IMR-90 (cell line): ENCODE measurements at regions not wholly inside any gene's neighbourhood (a gene's known extent, or its start where the extent isn't known, plus 50 kb on each side); places are given as distances from the start of the nearest gene placed in this dataset.

Experiments
- CTCF ChIP-seq: conservative IDR thresholded peaks from 2 replicates; pipeline ENCODE4 v1.5.1; 2012; ENCODE audit warnings: mild to moderate bottlenecking, low read depth, low read length, improper control_type of control experiment
- MXI1 ChIP-seq: IDR thresholded peaks from 2 replicates; pipeline ENCODE4 v1.6.1; 2012; ENCODE audit warnings: low read depth, mild to moderate bottlenecking, low read length, moderate library complexity, borderline replicate concordance
- NFE2L2 ChIP-seq: fragments of 150-350 bp; IDR thresholded peaks from 2 replicates; pipeline ENCODE4 v1.6.1; 2016; ENCODE audit warnings: low read depth, mild to moderate bottlenecking, low read length
- POLR2A ChIP-seq: IDR thresholded peaks from 2 replicates; pipeline ENCODE4 v1.6.1; 2012; ENCODE audit warnings: mild to moderate bottlenecking, low read depth, low read length
- RAD21 ChIP-seq: IDR thresholded peaks from 2 replicates; pipeline ENCODE4 v1.6.1; 2012; ENCODE audit warnings: low read length, improper control_type of control experiment
- RCOR1 ChIP-seq: IDR thresholded peaks from 2 replicates; pipeline ENCODE4 v1.6.1; 2012; ENCODE audit warnings: mild to moderate bottlenecking, low read length, improper control_type of control experiment; ENCODE audit not compliant: insufficient replicate concordance
- RFX5 ChIP-seq: IDR thresholded peaks from 2 replicates; pipeline ENCODE4 v1.8.0; 2012; ENCODE audit warnings: low read depth, mild to moderate bottlenecking, low read length, moderate library complexity
- SMC3 ChIP-seq: fragments of 150-350 bp; IDR thresholded peaks from 2 replicates; pipeline ENCODE4 v1.6.1; 2016; ENCODE audit warnings: low read depth, mild to moderate bottlenecking, antibody characterized with exemption, low read length, moderate library complexity
- USF2 ChIP-seq: fragments of 150-350 bp; IDR thresholded peaks from 2 replicates; pipeline ENCODE4 v1.6.1; 2017; ENCODE audit warnings: mild to moderate bottlenecking, antibody characterized with exemption, low read length, low read depth

- TF ChIP-seq POLR2A (no peak), CTCF (no peak), MXI1 (no peak), SMC3 (no peak), RFX5 (no peak), RAD21 (no peak), USF2 (no peak), NFE2L2 (no peak), RCOR1 (no peak)
These were observed 147.9 kb downstream of the PTCSC3 start for GRCh38 chr14:36028665-36029064.
